ENCODE measurements at regions not wholly inside any gene's neighbourhood (a gene's known extent, or its start where the extent isn't known, plus 50 kb on each side); places are given as distances from the start of the nearest gene placed in this dataset.

GRCh38 chr12:115657081-115658013, 620.1 kb downstream of the MED13L start:
- no peak for DNase-seq

DNA sequence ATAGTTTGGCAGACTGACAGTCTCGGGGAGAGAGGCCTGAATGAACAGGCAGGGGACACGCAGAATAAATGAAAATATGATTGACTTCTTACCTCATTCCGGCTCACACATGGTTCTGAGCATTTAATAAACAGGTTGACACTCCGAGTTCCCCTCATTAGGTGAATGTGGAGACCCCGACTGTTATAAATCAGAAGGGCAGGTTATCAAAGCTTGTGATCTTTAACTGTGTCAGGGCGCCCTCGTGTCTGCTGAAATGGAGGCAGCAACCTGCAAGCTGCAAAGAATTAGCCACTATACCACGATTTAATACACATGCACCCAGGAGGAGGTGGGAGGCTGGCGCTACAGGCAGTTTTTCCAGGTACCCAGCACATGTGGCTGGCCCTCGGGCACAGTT, 627.5 kb downstream of the MED13L start:
- DNase-seq: no peak

DNA sequence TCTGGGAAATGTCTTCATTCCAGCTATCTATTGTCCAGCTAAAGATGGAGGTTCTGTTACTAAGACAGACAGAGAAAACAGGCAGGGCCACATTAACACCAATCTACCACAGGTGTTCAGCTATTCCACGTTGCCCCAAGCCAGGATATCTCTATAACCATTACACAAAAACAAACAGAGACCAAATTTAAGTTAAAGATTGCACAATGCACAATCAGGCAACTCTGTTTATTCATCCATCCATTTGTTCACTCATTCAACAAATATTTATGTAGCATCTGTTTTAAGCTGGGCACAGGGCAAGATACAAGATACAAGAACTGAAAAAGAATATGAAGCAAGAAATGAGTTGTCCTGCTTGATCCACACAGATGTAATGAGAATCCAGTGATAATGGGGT, 629.0 kb downstream of the MED13L start:
- no peak for DNase-seq

DNA sequence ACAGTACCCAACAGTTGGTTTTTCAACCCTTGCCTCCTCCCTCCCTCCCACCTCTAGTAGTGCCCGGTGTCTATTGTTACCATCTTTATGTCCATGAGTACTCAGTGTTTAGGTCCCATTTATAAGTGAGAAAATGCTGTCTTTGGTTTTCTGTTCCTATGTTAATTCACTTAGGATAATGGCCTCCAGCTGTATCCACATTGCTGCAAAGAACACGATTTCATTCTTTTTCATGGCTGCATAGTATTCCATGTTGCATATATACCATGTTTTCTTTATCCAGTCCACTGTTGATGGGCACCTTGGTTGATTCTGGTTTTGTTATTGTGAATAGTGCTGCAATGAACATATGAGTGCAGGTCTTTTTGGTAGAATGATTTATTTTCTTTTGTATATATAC, 631.3 kb downstream of the MED13L start:
- DNase-seq: no peak

- DNase-seq: no peak
Observed at GRCh38 chr12:115640929-115641328, 636.6 kb downstream of the MED13L start.

GRCh38 chr12:115639648-115640012, 637.9 kb downstream of the MED13L start:
- no peak for DNase-seq

GRCh38 chr12:115638733-115639647, 638.5 kb downstream of the MED13L start:
- DNase-seq: no peak

DNA sequence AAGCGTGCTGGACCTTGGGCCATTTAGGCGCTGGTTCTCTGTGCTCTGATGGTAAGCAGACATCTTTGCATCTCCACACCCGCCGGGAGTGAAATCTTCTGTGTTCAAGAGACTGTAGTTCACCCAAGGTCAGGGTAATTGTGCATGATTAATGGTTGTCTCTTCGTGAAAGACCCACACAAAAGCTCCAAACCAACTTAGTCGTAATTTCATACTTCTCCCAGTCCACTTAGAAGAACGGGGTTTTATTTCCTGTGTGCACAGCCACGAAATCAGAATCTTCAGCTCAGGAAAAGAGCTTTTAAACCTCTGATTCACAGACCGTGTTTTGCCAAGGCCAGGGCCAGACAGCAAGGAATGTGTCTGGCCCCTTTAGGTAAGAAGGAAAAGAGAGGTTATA, 640.9 kb downstream of the MED13L start:
- DNase-seq: no peak

- no peak for DNase-seq
Observed at GRCh38 chr12:115632308-115632707, 645.2 kb downstream of the MED13L start.

- no peak for DNase-seq
Observed at GRCh38 chr12:115630136-115630535, 647.4 kb downstream of the MED13L start.

DNA sequence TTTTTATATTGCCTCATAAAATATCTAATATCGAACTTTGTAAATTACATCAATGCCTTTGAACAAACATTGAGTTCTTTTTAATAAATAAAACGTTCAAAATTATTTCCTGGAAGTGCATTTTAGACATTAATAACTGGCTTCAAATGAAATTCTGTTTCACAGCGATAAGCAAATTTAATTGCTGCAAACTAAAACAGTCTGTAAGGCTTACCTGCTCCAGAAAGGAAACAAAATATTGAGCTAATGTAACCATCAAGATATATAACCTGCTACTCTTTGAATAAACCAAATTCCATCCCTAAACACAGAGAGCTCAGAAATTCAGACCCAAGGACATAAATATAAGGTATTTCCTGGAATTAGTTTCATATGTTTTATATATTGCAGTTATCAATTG, 651.3 kb downstream of the MED13L start:
- DNase-seq: no peak

- DNase-seq: no peak
Observed at GRCh38 chr12:115623764-115624334, 653.6 kb downstream of the MED13L start.

GRCh38 chr12:115623275-115623674, 654.2 kb downstream of the MED13L start:
- no peak for DNase-seq

DNA sequence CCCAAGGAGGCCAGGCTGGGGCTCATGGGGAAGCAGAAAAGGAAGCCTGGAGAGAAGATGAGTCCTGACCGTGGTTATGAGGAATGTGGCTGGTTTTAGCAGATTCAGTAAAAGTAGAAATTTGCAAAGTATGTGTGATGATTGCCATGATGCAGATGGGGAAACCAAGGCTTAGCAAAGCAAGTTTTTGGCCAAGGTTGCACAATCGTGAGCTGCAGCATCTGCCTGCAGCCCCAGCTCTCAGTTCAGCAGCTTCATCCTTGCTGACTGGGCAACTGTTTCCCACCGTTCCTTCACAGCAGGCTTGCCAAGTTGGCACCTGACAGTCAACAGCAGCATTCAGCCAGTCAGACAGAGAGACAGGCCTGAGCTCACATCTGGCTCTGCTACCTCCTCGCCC, 656.7 kb downstream of the MED13L start:
- DNase-seq: no peak

DNA sequence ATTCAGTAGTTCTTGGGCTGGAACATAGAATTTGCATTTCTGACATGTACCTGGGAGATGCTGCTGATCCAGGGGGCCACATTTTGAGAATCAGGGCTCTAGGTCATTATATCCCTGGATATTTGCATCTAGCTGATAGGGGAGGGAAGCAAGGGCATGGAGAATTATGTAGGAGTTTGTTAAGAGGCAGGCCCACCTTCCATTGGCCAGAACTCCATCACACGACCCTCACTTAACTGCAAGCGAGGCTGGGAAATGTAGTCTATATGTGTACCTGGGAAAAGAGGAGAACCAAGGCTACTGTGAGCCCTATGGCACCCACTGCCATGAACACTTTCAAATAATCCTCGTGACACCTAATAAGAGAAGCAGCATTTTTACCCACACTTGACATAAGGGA, 657.6 kb downstream of the MED13L start:
- no peak for DNase-seq

DNA sequence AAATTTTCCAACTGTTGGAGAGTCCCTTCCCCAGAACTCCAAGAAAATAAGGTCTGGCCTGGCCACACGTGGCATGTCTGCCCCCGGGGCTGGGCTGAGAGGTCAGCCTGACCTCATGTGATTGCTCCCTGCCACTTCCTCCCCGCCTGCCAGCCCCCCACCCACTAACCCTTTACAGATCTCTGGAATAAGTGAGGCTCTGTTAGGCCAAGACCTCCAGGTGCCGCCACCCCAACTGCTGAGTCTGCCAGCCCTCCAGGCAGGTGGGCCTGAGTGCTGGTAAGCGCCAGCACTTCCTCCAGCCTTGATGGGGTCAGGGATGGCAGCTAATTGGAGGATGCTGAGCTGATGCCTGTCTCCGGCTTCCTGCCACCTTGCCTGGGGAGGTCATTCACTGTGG, 658.4 kb downstream of the MED13L start:
- no peak for DNase-seq

DNA sequence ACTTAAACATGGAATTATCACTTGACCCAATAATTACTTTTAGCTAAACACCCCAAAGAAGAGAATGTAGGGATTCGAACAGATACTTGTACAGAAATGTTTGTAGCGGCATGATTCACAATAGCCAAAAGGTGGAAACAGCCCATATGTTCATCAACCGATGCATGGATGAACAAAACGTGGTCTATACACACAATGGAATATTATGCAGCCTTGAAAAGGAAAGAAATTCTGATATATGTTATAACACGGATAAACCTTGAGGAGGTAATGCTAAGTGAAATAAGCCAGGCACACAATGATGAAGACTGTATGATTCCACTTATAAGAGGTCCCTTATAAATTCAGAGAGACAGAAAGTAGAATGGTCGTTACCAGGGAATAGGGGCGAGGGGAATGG, 659.4 kb downstream of the MED13L start:
- DNase-seq: no peak

DNA sequence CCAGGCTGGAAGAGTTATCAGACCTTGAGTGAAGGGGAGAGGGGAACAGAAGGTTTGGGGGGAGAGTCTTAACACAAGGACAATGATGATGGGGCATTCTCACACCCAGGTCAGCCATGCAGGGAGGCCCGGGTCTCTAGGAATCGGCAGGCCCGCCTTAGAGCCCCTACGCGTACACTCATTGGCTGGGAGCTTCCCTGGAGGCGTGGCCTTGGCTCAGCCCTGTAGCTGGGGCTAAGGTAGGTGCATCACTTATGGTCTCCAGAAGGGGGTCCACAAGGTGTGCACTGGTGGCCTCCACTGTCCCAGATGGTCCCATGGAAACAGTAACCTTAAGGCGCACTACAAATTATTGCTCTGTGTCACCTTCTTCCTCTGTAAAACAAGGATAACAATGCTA, 660.1 kb downstream of the MED13L start:
- no peak for DNase-seq

- peak in 7 of 56 donors; percentile 1 to 16 (median 2) for DNase-seq
Observed at GRCh38 chr12:115611477-115611876, 666.0 kb downstream of the MED13L start.

GRCh38 chr12:115609347-115609746, 668.1 kb downstream of the MED13L start:
- no peak for DNase-seq

DNA sequence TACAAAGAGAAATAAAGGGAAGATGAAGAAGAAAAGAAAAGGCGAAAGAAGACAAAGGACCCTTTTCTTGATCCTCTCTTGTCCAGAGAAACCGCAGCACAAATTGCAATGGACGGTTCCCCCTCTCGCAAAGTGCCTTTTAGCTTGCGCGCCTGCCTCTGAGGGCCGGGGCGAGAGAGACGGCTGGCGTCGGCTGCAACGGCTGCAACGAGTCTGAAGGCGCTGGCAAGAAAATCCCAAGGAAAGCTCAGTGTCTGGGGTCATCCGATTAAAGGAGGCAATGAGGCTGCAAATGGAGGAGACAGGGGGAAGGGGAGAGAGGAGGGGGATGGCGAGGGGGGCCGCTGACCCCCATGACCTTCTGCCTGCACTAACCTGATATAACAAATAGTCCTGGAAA, 671.5 kb downstream of the MED13L start:
- DNase-seq: no peak
